GM15510 (cell line): ENCODE measurements at regions not wholly inside any gene's neighbourhood (a gene's known extent, or its start where the extent isn't known, plus 50 kb on each side); places are given as distances from the start of the nearest gene placed in this dataset.

Experiments used
- POLR2A ChIP-seq: IDR thresholded peaks from 3 replicates; pipeline ENCODE4 v1.6.1; 2011; ENCODE audit warnings: borderline replicate concordance; ENCODE audit not compliant: insufficient read length; ENCODE audit errors: extremely low read depth

- no peak for TF ChIP-seq POLR2A
These were observed 349.3 kb downstream of the PTTG2 start for GRCh38 chr4:38309471-38309870.

GRCh38 chr4:38310446-38311043, 350.3 kb downstream of the PTTG2 start:
- no peak for TF ChIP-seq POLR2A

- TF ChIP-seq POLR2A = no peak
These were observed 351.4 kb downstream of the PTTG2 start for GRCh38 chr4:38311495-38312126.

DNA sequence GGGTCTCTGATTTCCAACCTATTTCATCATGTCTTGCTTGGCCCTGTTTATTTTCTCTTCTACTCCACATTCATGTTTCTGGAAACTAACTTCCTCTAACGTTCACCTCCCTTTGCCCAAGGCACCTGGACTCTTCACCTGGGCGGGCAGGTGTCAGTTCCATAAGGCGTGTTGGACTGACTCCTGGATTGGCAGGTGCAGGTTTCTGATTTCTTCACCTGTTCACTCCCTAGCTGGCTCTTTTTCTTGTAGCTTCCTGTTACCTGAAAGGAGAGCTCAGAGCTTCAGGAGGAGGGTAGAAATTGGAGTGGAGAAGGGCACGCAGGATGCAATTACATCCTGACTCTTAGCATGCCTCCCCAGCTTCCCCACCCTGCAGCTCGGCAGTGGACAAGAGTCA, 350.8 kb upstream of the KLF3 start:
- no peak for TF ChIP-seq POLR2A

DNA sequence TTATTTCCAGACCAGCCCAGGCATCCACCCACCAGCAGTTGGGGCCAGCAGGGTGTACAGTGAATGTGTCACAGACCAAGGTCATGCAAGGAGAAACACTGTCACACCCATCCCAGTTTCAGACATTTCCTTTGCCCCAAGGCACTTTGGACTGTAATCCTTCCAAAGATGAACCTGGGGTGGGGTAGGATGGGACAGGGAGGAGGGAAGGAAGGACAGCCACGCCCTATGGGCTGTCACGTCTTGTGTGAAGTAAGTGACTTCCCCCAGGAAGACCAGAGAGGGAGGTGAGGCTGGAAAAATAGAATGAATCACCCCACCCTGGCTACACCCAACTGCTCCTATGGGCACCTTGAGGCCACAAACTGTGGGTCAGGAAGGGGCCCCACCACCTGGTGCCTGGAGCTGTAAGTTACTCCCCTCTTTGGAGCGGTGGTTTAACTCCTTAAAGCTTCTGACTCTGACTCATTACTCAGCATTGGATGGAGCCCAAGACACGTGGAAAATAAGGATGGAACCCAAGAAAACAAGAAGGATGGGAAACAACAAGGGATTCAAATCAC, 349.9 kb upstream of the KLF3 start:
- no peak for TF ChIP-seq POLR2A

- no peak for TF ChIP-seq POLR2A
These were observed 349.3 kb upstream of the KLF3 start for GRCh38 chr4:38314663-38315062.

GRCh38 chr4:38315286-38315685, 348.7 kb upstream of the KLF3 start:
- no peak for TF ChIP-seq POLR2A

- TF ChIP-seq POLR2A = no peak
These were observed 348.0 kb upstream of the KLF3 start for GRCh38 chr4:38316045-38316444.

- no peak for TF ChIP-seq POLR2A
These were observed 346.8 kb upstream of the KLF3 start for GRCh38 chr4:38317041-38317674.

- peak; percentile 54 for TF ChIP-seq POLR2A
These were observed 345.1 kb upstream of the KLF3 start for GRCh38 chr4:38318737-38319455.

GRCh38 chr4:38319456-38320342, 344.3 kb upstream of the KLF3 start:
- TF ChIP-seq POLR2A = no peak

GRCh38 chr4:38320343-38320695, 343.7 kb upstream of the KLF3 start:
- TF ChIP-seq POLR2A = no peak

- no peak for TF ChIP-seq POLR2A
These were observed 343.2 kb upstream of the KLF3 start for GRCh38 chr4:38320833-38321232.

- no peak for TF ChIP-seq POLR2A
These were observed 341.3 kb upstream of the KLF3 start for GRCh38 chr4:38322714-38323113.

DNA sequence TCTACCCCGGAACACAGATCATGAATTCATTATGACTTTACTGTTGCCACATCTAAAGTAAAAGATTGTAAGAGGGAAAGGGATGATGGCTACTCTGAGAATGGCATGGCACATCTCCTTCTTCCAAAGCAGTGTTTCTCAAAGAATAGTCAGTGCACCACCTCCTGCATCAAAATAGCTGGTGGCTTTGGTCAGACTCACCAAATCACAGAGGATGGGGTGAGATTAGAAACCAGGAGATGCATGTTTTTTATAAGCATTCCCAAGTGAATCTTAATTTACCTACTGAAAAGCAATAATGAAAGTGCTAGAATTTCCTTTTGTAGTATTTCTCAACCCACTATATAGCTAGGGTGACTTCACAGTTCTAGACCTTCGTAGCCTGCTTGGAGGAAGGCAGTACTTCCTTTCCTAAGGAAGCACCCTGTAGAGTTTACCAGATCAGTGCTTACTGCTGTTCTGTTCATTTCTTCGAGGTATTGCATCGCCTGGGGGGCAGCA, 340.8 kb upstream of the KLF3 start:
- TF ChIP-seq POLR2A = no peak
